WTC11 (cell line): ENCODE measurements at regions not wholly inside any gene's neighbourhood (a gene's known extent, or its start where the extent isn't known, plus 50 kb on each side); places are given as distances from the start of the nearest gene placed in this dataset.

Experiments
- ATAC-seq: fragments of 200-7000 bp; cut with Tn5 transposase; 2 replicates; pipeline ENCODE4 v1.10.0; 2021; ENCODE audit warnings: mild to moderate bottlenecking, moderate library complexity
- CTCF ChIA-PET: fragments of 300-600 bp; sonication (Branson Sonifier 250); formaldehyde crosslinking; loops from one replicate; lab custom pipeline; 2021; ENCODE audit warnings: antibody characterized with exemption; lab: Charles Lee
- POLR2A ChIA-PET: fragments of 350-600 bp; sonication (Branson Sonifier 250); formaldehyde crosslinking; loops from one replicate; lab custom pipeline; 2021; ENCODE audit warnings: antibody characterized with exemption; lab: Charles Lee
- DNase-seq: peaks from one replicate; pipeline ENCODE4 v3.0.0; 2021; ENCODE audit warnings: low spot score
- H3K27ac Mint-ChIP-seq: 2 replicates; pipeline ENCODE4 v1.8.0; 2021; ENCODE audit warnings: mixed read lengths
- H3K27me3 Mint-ChIP-seq: 2 replicates; pipeline ENCODE4 v1.8.0; 2021; ENCODE audit warnings: low read depth, mild to moderate bottlenecking, moderate library complexity, mixed read lengths
- H3K36me3 Mint-ChIP-seq: 2 replicates; pipeline ENCODE4 v1.8.0; 2021; ENCODE audit warnings: mixed read lengths
- H3K4me1 Mint-ChIP-seq: 2 replicates; pipeline ENCODE4 v1.8.0; 2022; ENCODE audit warnings: mixed read lengths
- H3K4me3 Mint-ChIP-seq: 2 replicates; pipeline ENCODE4 v1.8.0; 2021; ENCODE audit warnings: mild to moderate bottlenecking, moderate library complexity, mixed read lengths
- H3K9me3 Mint-ChIP-seq: 2 replicates; pipeline ENCODE4 v1.8.0; 2021; ENCODE audit warnings: mixed read lengths
- AR ChIP-seq: fragments of 250-450 bp; sonication (Bioruptor Pico); IDR thresholded peaks from 2 replicates; pipeline ENCODE4 v1.9.0; 2021; ENCODE audit warnings: mild to moderate bottlenecking
- E2F1 ChIP-seq: sonication (generic); formaldehyde crosslinking; IDR thresholded peaks from 2 replicates; pipeline ENCODE4 v1.8.0; 2022; ENCODE audit warnings: mild to moderate bottlenecking, missing genetic modification reagents
- E2F4 ChIP-seq: sonication (generic); formaldehyde crosslinking; IDR thresholded peaks from 2 replicates; pipeline ENCODE4 v1.8.1; 2022; ENCODE audit warnings: low read depth, mild to moderate bottlenecking, moderate library complexity, missing genetic modification reagents, borderline replicate concordance
- E2F5 ChIP-seq: sonication (generic); formaldehyde crosslinking; IDR thresholded peaks from 2 replicates; pipeline ENCODE4 v1.8.1; 2022; ENCODE audit warnings: mild to moderate bottlenecking, moderate library complexity, missing genetic modification reagents
- ESRRA ChIP-seq: sonication (generic); formaldehyde crosslinking; IDR thresholded peaks from 2 replicates; pipeline ENCODE4 v1.8.1; 2022; ENCODE audit warnings: mild to moderate bottlenecking, missing genetic modification reagents, borderline replicate concordance
- GRHL2 ChIP-seq: fragments of 250-450 bp; sonication (Bioruptor Pico); IDR thresholded peaks from 2 replicates; pipeline ENCODE4 v1.8.0; 2022; ENCODE audit warnings: mild to moderate bottlenecking, moderate library complexity; ENCODE audit not compliant: insufficient replicate concordance, severe bottlenecking
- HMGA2 ChIP-seq: fragments of 250-450 bp; sonication (Bioruptor Pico); IDR thresholded peaks from 2 replicates; pipeline ENCODE4 v1.4.0; 2021; ENCODE audit warnings: mild to moderate bottlenecking, moderate library complexity
- JUN ChIP-seq: sonication (generic); formaldehyde crosslinking; IDR thresholded peaks from 2 replicates; pipeline ENCODE4 v1.8.0; 2023; ENCODE audit warnings: mild to moderate bottlenecking, missing genetic modification reagents
- MXD4 ChIP-seq: fragments of 250-450 bp; sonication (Bioruptor Pico); IDR thresholded peaks from 2 replicates; pipeline ENCODE4 v1.8.0; 2021; ENCODE audit warnings: mild to moderate bottlenecking, moderate library complexity, borderline replicate concordance
- NR1H2 ChIP-seq: sonication (generic); formaldehyde crosslinking; IDR thresholded peaks from 2 replicates; pipeline ENCODE4 v1.9.0; 2021; ENCODE audit warnings: mild to moderate bottlenecking, moderate library complexity, missing genetic modification reagents
- NR2C2 ChIP-seq: sonication (generic); formaldehyde crosslinking; IDR thresholded peaks from 2 replicates; pipeline ENCODE4 v1.8.0; 2022; ENCODE audit warnings: mild to moderate bottlenecking, missing genetic modification reagents
- SMAD3 ChIP-seq: sonication (generic); formaldehyde crosslinking; IDR thresholded peaks from 2 replicates; pipeline ENCODE4 v1.8.0; 2022; ENCODE audit warnings: missing genetic modification reagents, mild to moderate bottlenecking, borderline replicate concordance
- TEAD1 ChIP-seq: sonication (generic); formaldehyde crosslinking; IDR thresholded peaks from 2 replicates; pipeline ENCODE4 v1.8.0; 2022; ENCODE audit warnings: mild to moderate bottlenecking, missing genetic modification reagents
- TP53 ChIP-seq: sonication (generic); formaldehyde crosslinking; IDR thresholded peaks from 2 replicates; pipeline ENCODE4 v1.8.1; 2023; ENCODE audit warnings: mild to moderate bottlenecking, missing genetic modification reagents
- ZBTB43 ChIP-seq: sonication (generic); formaldehyde crosslinking; IDR thresholded peaks from 2 replicates; pipeline ENCODE4 v1.8.1; 2023; ENCODE audit warnings: mild to moderate bottlenecking, missing genetic modification reagents
- ZNF138 ChIP-seq: sonication (generic); formaldehyde crosslinking; conservative IDR thresholded peaks from 2 replicates; pipeline ENCODE4 v1.8.1; 2022; ENCODE audit warnings: mild to moderate bottlenecking, moderate library complexity, missing genetic modification reagents
- ZNF219 ChIP-seq: sonication (generic); formaldehyde crosslinking; IDR thresholded peaks from 2 replicates; pipeline ENCODE4 v1.8.0; 2023; ENCODE audit warnings: missing genetic modification reagents, mild to moderate bottlenecking, borderline replicate concordance
- ZNF532 ChIP-seq: fragments of 250-450 bp; sonication (Bioruptor Pico); IDR thresholded peaks from 2 replicates; pipeline ENCODE4 v1.9.0; 2021; ENCODE audit warnings: mild to moderate bottlenecking, borderline replicate concordance

GRCh38 chr3:182631183-182632076 is 161.9 kb upstream of the ATP11B start:
- no peak for ATAC-seq
- H3K4me1 Mint-ChIP-seq: peaks cover 2% of the 10 kb centered on the region; the same call in 1 of the 2 replicates
- DNase-seq: no peak
- no peaks in the 10 kb centered on the region for H3K36me3 Mint-ChIP-seq
- H3K27ac Mint-ChIP-seq: no peak overlapping the region
- H3K4me3 Mint-ChIP-seq: no peak overlapping the region
- H3K9me3 Mint-ChIP-seq: no peaks in the 10 kb centered on the region
- TF ChIP-seq ZNF532 (CRISPR knock-in tag): no peak
- no peak for TF ChIP-seq AR (CRISPR knock-in tag)
- no peak for TF ChIP-seq ESRRA (CRISPR knock-in tag)
- TF ChIP-seq E2F5: no peak
- TF ChIP-seq NR2C2 (CRISPR knock-in tag): no peak
- no peak for TF ChIP-seq JUN
- no peak for TF ChIP-seq ZNF138 (CRISPR knock-in tag)
- no peak for TF ChIP-seq ZBTB43 (CRISPR knock-in tag)
- no peak for TF ChIP-seq TEAD1 (CRISPR knock-in tag)
- POLR2A ChIA-PET: no interaction called here
- no peaks in the 10 kb centered on the region for H3K27me3 Mint-ChIP-seq
- CTCF ChIA-PET: interaction anchor here (2.6 kb wide), 1 partner anchor 10 kb away, joined by 8 read pairs; no protein-coding TSS in a partner anchor

GRCh38 chr3:182632077-182632393 is 161.3 kb upstream of the ATP11B start:
- H3K9me3 Mint-ChIP-seq: no peaks in the 10 kb centered on the region
- H3K27ac Mint-ChIP-seq: no peak overlapping the region
- ChIA-PET CTCF (no interaction called here), POLR2A (no interaction called here)
- no peak overlapping the region for H3K4me3 Mint-ChIP-seq
- DNase-seq: no peak
- H3K36me3 Mint-ChIP-seq: no peaks in the 10 kb centered on the region
- no peaks in the 10 kb centered on the region for H3K27me3 Mint-ChIP-seq
- no peak for ATAC-seq
- H3K4me1 Mint-ChIP-seq: peaks cover 2% of the 10 kb centered on the region; the same call in 1 of the 2 replicates
- no peak for TF ChIP-seq ZBTB43 (CRISPR knock-in tag)
- no peak for TF ChIP-seq E2F1
- TF ChIP-seq TP53 (CRISPR knock-in tag): no peak
- TF ChIP-seq MXD4: no peak
- no peak for TF ChIP-seq GRHL2 (CRISPR knock-in tag)
- TF ChIP-seq HMGA2 (CRISPR knock-in tag): no peak
- TF ChIP-seq ZNF219 (CRISPR knock-in tag): no peak
- no peak for TF ChIP-seq E2F4
- no peak for TF ChIP-seq NR1H2 (CRISPR knock-in tag)
- no peak for TF ChIP-seq SMAD3
- TF ChIP-seq E2F5: no peak
- no peak for TF ChIP-seq ESRRA (CRISPR knock-in tag)
